Stimulated activated CD4-positive, alpha-beta T cell treated with anti-CD3 and anti-CD28 coated beads, Interleukin-12 subunit alpha, Interleukin-12 subunit beta, amount 100 ng/mL, for 4 hours (primary cell): ENCODE measurements at regions not wholly inside any gene's neighbourhood (a gene's known extent, or its start where the extent isn't known, plus 50 kb on each side); places are given as distances from the start of the nearest gene placed in this dataset.

Experiments used
- DNase-seq: peaks from one replicate; pipeline ENCODE4 v3.0.0-alpha.2; 2020

- no peak for DNase-seq
Measured at GRCh38 chr17:77450742-77451244, 310.0 kb downstream of the SEC14L1 start.

GRCh38 chr17:77451245-77451893 is 310.6 kb downstream of the SEC14L1 start:
- DNase-seq: no peak

DNA sequence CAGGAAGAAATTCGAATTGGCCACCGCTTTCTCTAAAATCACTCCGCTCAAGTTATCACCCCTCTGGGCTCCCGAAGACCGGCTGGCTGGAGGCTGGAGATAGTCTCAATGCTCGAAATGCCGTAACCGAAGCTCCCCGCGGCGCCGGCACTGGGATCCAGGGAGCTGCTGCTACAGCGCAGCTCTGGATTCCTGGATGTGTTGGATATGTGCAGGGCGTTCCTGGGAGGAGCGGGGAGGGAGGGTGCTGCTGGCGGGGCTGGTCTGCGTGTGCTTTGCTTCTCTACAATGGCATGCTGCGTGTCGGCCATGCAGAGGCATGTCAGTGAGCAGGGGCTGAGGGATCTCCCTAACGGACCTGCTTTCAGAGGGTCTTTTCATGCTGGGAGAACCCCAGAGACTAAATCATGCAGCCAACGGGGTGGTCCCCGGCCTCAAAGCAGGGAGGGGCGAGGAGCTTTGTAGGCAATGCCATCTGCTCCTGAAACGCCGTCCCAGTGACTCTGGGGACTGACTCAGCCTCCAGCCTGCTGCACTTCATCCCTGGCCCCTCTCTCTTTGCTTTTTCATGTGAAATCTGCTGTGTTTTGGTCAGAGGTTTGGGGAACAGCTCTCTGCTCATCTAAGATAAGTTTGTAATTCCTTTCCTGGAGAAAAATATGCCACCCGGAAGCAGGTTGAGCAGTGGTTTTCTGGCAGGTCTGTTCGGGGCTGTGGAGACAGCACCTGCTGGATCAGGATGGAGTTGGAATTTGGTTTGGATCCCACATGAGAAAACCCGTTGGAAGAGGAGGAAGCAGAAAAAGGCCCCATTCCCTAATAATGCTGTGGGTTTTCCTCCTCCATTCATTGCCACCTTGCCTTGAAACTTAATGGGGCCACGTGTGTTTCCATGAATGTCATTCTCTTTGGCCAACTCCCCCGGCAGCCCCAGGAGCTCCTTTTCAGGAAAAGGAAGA is 311.4 kb downstream of the SEC14L1 start:
- no peak for DNase-seq

- DNase-seq: no peak
Measured at GRCh38 chr17:77453613-77454241, 313.0 kb downstream of the SEC14L1 start.

DNA sequence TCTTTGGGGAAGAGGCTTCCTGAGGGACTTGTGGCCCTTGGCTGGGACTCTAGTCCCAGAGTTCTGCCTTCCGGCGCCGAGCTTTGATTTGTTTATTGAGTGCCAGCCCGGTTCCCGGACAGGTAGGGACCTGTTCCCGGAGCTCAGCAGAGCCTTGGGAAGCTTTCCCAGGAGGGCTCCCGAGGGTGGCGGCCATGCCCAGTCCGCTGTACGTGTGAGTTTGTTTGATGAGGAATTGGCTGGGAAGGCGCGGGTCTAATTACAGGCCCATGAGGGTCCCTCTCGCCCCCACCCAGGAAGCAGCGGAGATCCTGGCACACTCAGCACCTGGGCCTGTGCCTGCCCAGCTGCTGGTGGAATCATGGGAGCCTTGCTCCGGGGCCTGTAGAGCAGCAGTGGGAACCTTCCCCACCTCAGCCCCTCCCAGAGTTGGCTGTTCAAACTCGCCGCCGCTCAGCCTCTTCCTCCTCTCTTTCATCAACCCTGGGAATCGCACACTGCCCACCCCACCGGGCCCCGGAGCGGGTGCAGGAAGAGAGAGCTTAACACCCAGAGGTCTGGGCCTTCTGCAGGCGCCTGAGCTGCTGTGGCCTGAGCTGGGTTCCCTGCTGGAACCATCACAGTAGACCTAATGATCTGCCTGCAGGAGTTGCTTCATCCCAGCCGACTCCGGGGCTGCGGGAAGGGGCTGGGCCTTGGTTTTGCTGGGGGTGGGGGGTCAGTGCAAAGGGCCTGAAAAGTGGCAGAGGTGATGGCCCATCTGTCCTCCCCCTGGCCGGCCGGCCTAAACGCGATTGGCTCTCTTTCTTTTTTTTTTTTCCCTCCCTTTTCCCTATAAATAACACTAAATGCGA is 313.7 kb downstream of the SEC14L1 start:
- DNase-seq: no peak

GRCh38 chr17:77455111-77455890 is 314.5 kb downstream of the SEC14L1 start:
- DNase-seq: no peak

DNA sequence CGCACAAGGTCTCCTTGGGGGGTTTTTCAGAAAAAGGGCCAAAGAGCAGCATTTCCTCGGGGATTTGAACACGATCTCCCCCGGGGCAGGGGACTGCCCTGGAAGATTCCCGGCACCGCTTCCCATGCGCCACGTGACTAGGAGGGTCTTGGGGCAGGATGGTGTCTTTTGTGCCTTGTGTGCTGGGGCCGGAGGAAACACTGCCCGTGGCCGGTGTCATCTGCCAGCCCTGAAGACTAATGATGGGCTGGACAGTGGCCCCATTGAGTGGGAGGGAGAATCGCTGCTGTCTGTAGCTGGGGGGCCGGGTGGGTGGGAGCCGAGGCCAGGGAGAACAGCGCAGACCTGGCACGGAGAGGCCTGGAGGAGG is 315.1 kb downstream of the SEC14L1 start:
- no peak for DNase-seq

DNA sequence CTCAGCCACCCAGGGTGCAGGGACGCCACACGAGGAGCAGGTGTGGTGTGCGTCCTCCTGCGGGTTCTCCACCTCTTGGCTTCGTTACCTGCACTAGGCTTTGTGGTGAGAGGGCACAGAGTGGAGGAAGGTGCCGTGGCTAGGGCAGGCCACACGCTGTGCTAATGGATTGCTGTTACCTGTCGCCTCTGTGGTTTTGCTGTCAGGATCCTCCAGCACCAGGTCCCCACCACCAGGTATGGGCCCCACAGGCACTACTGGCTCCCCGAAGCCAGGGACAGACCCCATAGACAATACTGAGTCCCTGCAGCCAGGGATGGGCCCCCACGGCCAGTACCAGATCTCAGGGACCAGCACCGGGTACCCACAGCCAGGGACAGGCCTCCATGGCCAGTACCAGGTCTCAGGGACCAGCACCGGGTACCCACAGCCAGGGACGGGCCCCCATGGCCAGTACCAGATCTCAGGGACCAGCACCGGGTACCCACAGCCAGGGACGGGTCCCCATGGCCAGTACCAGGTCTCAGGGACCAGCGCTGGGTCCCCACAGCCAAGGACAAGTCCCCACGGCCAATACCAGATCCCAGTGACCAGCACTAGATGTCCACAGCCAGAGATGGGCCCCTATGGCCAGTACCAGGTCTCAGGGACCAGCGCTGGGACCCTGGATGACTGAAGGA is 315.6 kb downstream of the SEC14L1 start:
- DNase-seq: no peak

GRCh38 chr17:77456951-77457548 is 316.3 kb downstream of the SEC14L1 start:
- DNase-seq: no peak

- no peak for DNase-seq
Measured at GRCh38 chr17:77457572-77458201, 316.9 kb downstream of the SEC14L1 start.

DNA sequence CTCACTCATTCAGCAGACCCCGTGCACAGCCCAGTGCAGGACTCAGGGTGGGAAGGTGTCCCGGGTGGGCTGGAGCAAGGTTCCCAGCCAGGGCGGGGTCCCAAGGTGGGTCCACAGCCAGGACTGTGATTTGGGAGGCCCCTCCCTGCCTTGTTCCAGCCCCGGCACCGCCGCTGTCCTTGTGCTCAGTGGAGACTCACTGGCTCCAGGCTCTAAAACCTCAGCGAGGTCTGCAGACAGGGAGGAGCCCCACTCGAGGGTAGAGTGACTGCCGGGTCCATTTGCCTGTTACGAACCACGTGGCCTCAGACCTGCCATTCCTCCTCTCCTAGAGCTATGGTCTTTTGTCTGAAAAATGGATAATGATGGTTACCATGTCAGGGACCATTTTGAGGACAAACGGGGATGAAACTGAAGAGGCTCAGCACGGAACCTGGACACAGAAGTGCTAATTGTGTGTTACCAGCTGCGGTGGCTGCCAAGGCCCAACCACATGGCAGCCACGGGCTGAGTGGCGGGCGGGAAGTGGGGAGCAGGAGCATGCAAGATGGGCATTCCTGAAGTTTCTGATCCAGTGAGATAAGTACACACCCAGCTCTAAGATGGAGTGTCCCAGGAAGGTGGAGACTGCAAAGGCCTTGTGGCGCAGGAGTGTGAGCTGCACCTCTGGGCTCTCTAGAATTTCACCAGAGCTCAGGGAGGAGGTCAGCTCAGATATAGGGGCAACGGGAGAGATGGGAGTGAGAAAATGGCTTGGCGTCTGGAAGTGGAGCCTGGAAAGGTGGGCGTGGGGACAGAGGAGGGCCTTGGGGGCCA is 317.6 kb downstream of the SEC14L1 start:
- DNase-seq: peak; percentile 41

GRCh38 chr17:77459018-77459755 is 318.4 kb downstream of the SEC14L1 start:
- peak; percentile 41 for DNase-seq

GRCh38 chr17:77460514-77461046 is 319.8 kb downstream of the SEC14L1 start:
- DNase-seq: no peak

GRCh38 chr17:77461277-77462057 is 320.7 kb downstream of the SEC14L1 start:
- no peak for DNase-seq

- no peak for DNase-seq
Measured at GRCh38 chr17:77462090-77462489, 321.3 kb downstream of the SEC14L1 start.

DNA sequence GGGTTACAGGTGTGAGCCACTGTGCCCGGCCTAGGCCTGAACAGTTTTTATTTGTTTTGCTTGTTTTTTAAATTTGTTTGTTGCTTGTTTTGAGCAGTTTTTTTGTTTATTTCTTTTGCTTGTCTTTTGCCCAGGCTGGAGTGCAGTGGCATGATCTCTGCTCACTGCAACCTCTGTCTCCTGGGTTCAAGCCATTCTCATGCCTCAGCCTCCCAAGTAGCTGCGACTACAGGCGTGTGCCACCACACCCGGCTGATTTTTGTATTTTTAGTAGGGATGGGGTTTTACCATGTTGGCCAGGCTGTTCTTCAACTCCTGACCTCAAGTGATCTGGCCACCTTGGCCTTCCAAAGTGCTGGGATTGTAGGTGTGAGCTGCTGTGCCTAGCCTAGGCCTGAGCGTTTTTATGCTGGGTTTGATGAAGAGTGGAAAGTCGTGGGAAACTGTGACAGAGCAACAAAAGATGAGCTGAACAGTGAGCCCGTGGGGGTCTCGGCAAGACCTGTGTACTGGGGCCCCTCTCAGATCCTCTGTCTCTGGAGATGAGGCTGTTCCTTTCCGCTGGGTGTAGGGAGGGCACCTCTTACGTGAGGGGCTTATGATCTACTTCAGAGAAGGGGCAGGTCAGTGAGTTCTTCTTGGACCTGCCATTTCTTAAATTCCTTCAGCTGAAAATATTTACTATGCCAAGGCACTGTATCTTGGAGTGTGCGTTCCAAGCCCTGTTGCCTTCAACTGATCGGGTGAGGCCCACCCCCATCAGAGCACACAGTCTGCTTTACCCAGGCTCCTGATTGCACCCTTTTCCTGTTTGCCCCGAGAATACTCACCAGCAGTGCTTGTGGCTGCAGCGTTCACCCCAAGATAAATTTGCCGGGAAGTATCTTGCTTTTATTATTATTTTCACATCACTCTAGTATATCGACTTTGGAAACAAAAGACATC is 322.1 kb downstream of the SEC14L1 start:
- no peak for DNase-seq
